WI38 (cell line): ENCODE measurements at regions not wholly inside any gene's neighbourhood (a gene's known extent, or its start where the extent isn't known, plus 50 kb on each side); places are given as distances from the start of the nearest gene placed in this dataset.

Experiments used
- H3K4me3 ChIP-seq: 2 replicates; pipeline ENCODE4 v1.5.1; 2011; ENCODE audit warnings: low read depth, mild to moderate bottlenecking, control low read depth, low read length
- CTCF ChIP-seq: IDR thresholded peaks from 2 replicates; pipeline ENCODE4 v1.5.1; 2012; ENCODE audit warnings: low read depth, mild to moderate bottlenecking, control low read depth, low read length

- TF ChIP-seq CTCF, result no peak
- H3K4me3 ChIP-seq, result no peak overlapping the region
These were observed 441.4 kb downstream of the AEBP2 start for GRCh38 chr12:19880721-19881120.

GRCh38 chr12:19882346-19882745 lies 443.1 kb downstream of the AEBP2 start:
- no peak for TF ChIP-seq CTCF
- H3K4me3 ChIP-seq, result no peak overlapping the region

GRCh38 chr12:19884021-19884492 lies 444.8 kb downstream of the AEBP2 start:
- no peak overlapping the region for H3K4me3 ChIP-seq
- TF ChIP-seq CTCF, result no peak

GRCh38 chr12:19885093-19885812 lies 446.0 kb downstream of the AEBP2 start:
- no peak overlapping the region for H3K4me3 ChIP-seq
- TF ChIP-seq CTCF, result no peak

GRCh38 chr12:19886065-19886464 lies 446.8 kb downstream of the AEBP2 start:
- no peak overlapping the region for H3K4me3 ChIP-seq
- TF ChIP-seq CTCF, result no peak

- TF ChIP-seq CTCF, result no peak
- no peak overlapping the region for H3K4me3 ChIP-seq
These were observed 447.4 kb downstream of the AEBP2 start for GRCh38 chr12:19886639-19887064.

- no peak for TF ChIP-seq CTCF
- no peak overlapping the region for H3K4me3 ChIP-seq
These were observed 450.7 kb downstream of the AEBP2 start for GRCh38 chr12:19890024-19890423.
